PC-3 (cell line): ENCODE measurements at regions not wholly inside any gene's neighbourhood (a gene's known extent, or its start where the extent isn't known, plus 50 kb on each side); places are given as distances from the start of the nearest gene placed in this dataset.

Experiments used
- CTCF ChIP-seq: fragments of 300-600 bp; sonication (generic); conservative IDR thresholded peaks from 2 replicates; pipeline ENCODE4 v1.5.1; 2017; ENCODE audit warnings: antibody characterized with exemption, low read depth, mild to moderate bottlenecking, low read length
- EZH2 ChIP-seq: fragments of 300-600 bp; sonication (generic); IDR thresholded peaks from one replicate; pipeline ENCODE4 v1.6.1; 2017; ENCODE audit warnings: antibody characterized with exemption, mild to moderate bottlenecking, low read length; ENCODE audit not compliant: unreplicated experiment
- EZH2phosphoT487 ChIP-seq: fragments of 300-600 bp; sonication (generic); IDR thresholded peaks from 2 replicates; pipeline ENCODE4 v1.6.1; 2018; ENCODE audit warnings: mild to moderate bottlenecking, antibody characterized with exemption, low read length, borderline replicate concordance

GRCh38 chr15:52857471-52857870, 67.3 kb upstream of the ONECUT1 start:
- TF ChIP-seq CTCF (no peak), EZH2 (no peak), EZH2phosphoT487 (no peak)
